ENCODE measurements at regions not wholly inside any gene's neighbourhood (a gene's known extent, or its start where the extent isn't known, plus 50 kb on each side); places are given as distances from the start of the nearest gene placed in this dataset.

DNA sequence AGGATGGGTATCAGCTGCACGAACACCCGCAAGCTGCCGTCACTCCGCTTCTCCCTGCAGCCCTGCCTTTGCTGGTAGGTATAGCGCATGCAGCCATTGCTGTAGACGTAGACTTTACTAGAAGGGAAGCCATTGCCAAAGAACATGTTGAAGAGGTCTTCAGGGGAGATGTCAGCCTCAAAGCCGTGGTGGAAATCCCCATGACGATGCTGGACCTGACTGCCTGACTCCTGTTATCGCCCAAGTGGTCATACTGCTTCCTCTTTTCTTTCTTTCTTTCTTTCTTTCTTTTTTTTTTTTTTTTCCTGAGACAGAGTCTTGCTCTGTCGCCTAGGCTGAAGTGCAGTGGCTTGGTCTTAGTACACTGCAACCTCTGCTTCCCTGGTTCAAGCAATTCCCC is 68.7 kb upstream of the SPRED2 start:
- H3K27me3 ChIP-seq (ENCODE audit: insufficient read depth, low read length), result no peaks in the 10 kb centered on the region
- H3K4me1 ChIP-seq (ENCODE audit: insufficient read depth, low read length), result no peaks in the 10 kb centered on the region
- TF ChIP-seq, protein P1, sequence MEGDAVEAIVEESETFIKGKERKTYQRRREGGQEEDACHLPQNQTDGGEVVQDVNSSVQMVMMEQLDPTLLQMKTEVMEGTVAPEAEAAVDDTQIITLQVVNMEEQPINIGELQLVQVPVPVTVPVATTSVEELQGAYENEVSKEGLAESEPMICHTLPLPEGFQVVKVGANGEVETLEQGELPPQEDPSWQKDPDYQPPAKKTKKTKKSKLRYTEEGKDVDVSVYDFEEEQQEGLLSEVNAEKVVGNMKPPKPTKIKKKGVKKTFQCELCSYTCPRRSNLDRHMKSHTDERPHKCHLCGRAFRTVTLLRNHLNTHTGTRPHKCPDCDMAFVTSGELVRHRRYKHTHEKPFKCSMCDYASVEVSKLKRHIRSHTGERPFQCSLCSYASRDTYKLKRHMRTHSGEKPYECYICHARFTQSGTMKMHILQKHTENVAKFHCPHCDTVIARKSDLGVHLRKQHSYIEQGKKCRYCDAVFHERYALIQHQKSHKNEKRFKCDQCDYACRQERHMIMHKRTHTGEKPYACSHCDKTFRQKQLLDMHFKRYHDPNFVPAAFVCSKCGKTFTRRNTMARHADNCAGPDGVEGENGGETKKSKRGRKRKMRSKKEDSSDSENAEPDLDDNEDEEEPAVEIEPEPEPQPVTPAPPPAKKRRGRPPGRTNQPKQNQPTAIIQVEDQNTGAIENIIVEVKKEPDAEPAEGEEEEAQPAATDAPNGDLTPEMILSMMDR (IDR thresholded peaks at IDR 0.05; ENCODE audit: extremely low read depth, low read depth, low read length), result no peak
- H3K79me2 ChIP-seq (ENCODE audit: insufficient read depth, low read length), result no peaks in the 10 kb centered on the region
- H3K4me3 ChIP-seq (ENCODE audit: insufficient read depth, low read length), result no peak overlapping the region
- H4K20me1 ChIP-seq (ENCODE audit: insufficient read depth, low read length), result no peaks in the 10 kb centered on the region
- no peak overlapping the region for H3K27ac ChIP-seq (ENCODE audit: low read depth, low read length)
- no peak overlapping the region for H3K4me2 ChIP-seq (ENCODE audit: insufficient read depth, low read length)
- H3K9me3 ChIP-seq (ENCODE audit: low read depth, low read length), result no peaks in the 10 kb centered on the region
- H3K36me3 ChIP-seq (ENCODE audit: insufficient read depth, low read length), result no peaks in the 10 kb centered on the region
- no peak overlapping the region for H2AFZ ChIP-seq (ENCODE audit: low read length)
- no peak for DNase-seq (ENCODE audit: insufficient read length, low spot score, missing footprints)

DNA sequence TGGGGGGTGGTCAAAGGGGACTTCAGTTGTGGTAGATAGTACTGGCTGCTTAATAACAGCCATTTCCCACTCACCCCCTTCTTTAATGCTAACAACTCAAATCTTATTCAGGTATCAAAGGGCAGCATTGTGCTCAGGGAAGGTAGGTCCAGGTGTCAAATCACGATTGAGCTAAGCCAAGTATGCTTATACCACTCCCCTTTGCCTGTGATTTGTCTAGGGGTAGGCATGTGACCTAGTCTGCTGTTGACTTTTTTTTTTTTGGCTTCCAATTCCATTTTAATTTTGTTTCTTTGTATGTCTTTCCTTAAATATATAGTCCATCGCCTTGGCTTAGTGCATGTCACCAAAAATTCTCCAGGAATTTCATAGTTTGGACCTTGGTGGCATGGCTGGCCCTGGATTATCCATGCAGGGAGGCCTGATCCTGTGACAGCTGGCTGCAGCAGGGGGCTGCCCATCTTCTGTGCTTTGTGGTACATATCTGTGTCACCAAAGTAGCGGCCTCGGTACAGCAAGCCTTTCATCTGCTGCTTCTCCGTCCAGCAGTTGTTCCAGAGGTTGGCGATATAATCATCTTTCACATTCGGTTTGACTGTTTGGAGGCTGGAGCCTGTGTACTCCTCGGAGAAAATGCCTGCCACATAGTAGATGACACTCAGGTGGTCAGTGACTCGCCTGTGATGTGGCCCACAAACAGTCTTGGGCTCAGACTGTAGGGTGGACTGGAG is 68.1 kb upstream of the SPRED2 start:
- Histone ChIP-seq H3K4me1 (ENCODE audit: insufficient read depth, low read length) (peaks cover 4% of the 10 kb centered on the region), H3K4me2 (ENCODE audit: insufficient read depth, low read length) (no peak overlapping the region), H3K27me3 (ENCODE audit: insufficient read depth, low read length) (no peaks in the 10 kb centered on the region), H3K79me2 (ENCODE audit: insufficient read depth, low read length) (no peaks in the 10 kb centered on the region), H3K27ac (ENCODE audit: low read depth, low read length) (no peak overlapping the region), H3K9me3 (ENCODE audit: low read depth, low read length) (no peaks in the 10 kb centered on the region), H2AFZ (ENCODE audit: low read length) (no peak overlapping the region), H3K4me3 (ENCODE audit: insufficient read depth, low read length) (no peak overlapping the region), H3K36me3 (ENCODE audit: insufficient read depth, low read length) (no peaks in the 10 kb centered on the region), H4K20me1 (ENCODE audit: insufficient read depth, low read length) (no peaks in the 10 kb centered on the region)
- no peak for DNase-seq (ENCODE audit: insufficient read length, low spot score, missing footprints)
- TF ChIP-seq, protein P1 (IDR thresholded peaks at IDR 0.05; ENCODE audit: extremely low read depth, low read depth, low read length), result no peak

DNA sequence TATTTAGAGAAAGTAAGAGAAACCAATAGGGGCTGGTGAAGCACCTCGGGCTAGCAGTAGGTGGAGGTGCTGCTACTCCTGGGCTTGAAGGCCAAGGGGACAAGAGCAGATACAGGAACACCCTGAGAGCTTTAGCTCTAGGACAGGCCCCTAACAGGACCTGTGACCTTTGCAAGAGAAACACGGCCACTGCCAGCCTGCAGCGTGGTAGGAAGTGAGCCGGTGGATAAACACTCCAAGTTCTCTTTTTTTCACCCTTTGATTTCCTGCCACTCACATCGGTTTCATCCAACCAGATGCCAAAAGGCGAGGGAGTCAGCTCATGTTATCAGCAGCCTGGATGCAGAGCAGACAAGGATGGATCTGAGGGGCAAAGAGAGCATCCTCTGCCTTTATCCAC is 66.8 kb upstream of the SPRED2 start:
- H3K9me3 ChIP-seq (ENCODE audit: low read depth, low read length), result no peaks in the 10 kb centered on the region
- H3K4me3 ChIP-seq (ENCODE audit: insufficient read depth, low read length), result no peak overlapping the region
- DNase-seq (ENCODE audit: insufficient read length, low spot score, missing footprints), result no peak
- H2AFZ ChIP-seq (ENCODE audit: low read length), result no peak overlapping the region
- no peaks in the 10 kb centered on the region for H3K36me3 ChIP-seq (ENCODE audit: insufficient read depth, low read length)
- H3K4me1 ChIP-seq (ENCODE audit: insufficient read depth, low read length), result peaks cover 4% of the 10 kb centered on the region
- no peaks in the 10 kb centered on the region for H3K79me2 ChIP-seq (ENCODE audit: insufficient read depth, low read length)
- H3K4me2 ChIP-seq (ENCODE audit: insufficient read depth, low read length), result no peak overlapping the region
- H3K27me3 ChIP-seq (ENCODE audit: insufficient read depth, low read length), result no peaks in the 10 kb centered on the region
- H4K20me1 ChIP-seq (ENCODE audit: insufficient read depth, low read length), result no peaks in the 10 kb centered on the region
- TF ChIP-seq, protein P1 (IDR thresholded peaks at IDR 0.05; ENCODE audit: extremely low read depth, low read depth, low read length), result no peak
- H3K27ac ChIP-seq (ENCODE audit: low read depth, low read length), result no peak overlapping the region

DNA sequence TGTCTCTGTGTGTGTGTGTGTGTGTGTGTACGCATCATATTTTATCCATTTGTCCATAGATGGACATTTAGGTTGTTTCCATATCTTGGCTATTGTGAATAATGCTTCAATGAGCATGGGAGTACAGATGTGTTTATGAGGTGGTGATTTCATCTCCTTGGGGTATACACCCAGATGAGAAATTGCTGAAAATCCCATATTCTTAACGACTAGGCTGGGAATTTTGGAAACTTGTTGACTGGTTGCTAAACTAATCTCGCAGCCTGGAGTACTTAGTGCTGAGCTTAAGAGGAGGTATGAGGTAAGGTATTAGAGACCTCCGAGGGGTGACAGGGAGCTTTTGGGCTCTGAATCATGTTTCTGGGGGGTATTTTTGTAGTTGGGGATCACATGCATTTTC is 66.0 kb upstream of the SPRED2 start:
- DNase-seq (ENCODE audit: insufficient read length, low spot score, missing footprints), result no peak
- TF ChIP-seq, protein P1 (IDR thresholded peaks at IDR 0.05; ENCODE audit: extremely low read depth, low read depth, low read length), result no peak
- H3K27me3 ChIP-seq (ENCODE audit: insufficient read depth, low read length), result no peaks in the 10 kb centered on the region

More for the DNA sequence above, 66.0 kb upstream of the SPRED2 start:
- Histone ChIP-seq H3K79me2 (ENCODE audit: insufficient read depth, low read length) (no peaks in the 10 kb centered on the region), H3K9me3 (ENCODE audit: low read depth, low read length) (no peaks in the 10 kb centered on the region), H3K36me3 (ENCODE audit: insufficient read depth, low read length) (no peaks in the 10 kb centered on the region), H3K4me1 (ENCODE audit: insufficient read depth, low read length) (peaks cover 4% of the 10 kb centered on the region), H3K4me2 (ENCODE audit: insufficient read depth, low read length) (no peak overlapping the region), H3K27ac (ENCODE audit: low read depth, low read length) (no peak overlapping the region), H3K4me3 (ENCODE audit: insufficient read depth, low read length) (no peak overlapping the region), H4K20me1 (ENCODE audit: insufficient read depth, low read length) (no peaks in the 10 kb centered on the region), H2AFZ (ENCODE audit: low read length) (no peak overlapping the region)
